C1 segment of cervical spinal cord (tissue), 14 donors: ENCODE measurements at regions not wholly inside any gene's neighbourhood (a gene's known extent, or its start where the extent isn't known, plus 50 kb on each side); places are given as distances from the start of the nearest gene placed in this dataset.
"Not testable (repeated sequence)": the region's sequence is repeated elsewhere in the genome, so short reads cannot be mapped to it uniquely, and the experiment has no call there.

Experiments used
- DNase-seq, 14 donors: peaks; one replicate each; lab custom pipeline; 2025; lab: John Stamatoyannopoulos, UW

- no peak for DNase-seq
These were observed 1042.3 kb downstream of the DIPK2A start for GRCh38 chr3:145013931-145014330.

- no peak for DNase-seq
These were observed 1043.6 kb downstream of the DIPK2A start for GRCh38 chr3:145015253-145015652.

GRCh38 chr3:145017959-145018358 is 1046.3 kb downstream of the DIPK2A start:
- no peak for DNase-seq

- no peak for DNase-seq
These were observed 1050.8 kb downstream of the DIPK2A start for GRCh38 chr3:145022447-145022846.

- DNase-seq = no peak
These were observed 1053.1 kb downstream of the DIPK2A start for GRCh38 chr3:145024700-145025099.

GRCh38 chr3:145027186-145027585 is 1055.6 kb downstream of the DIPK2A start:
- DNase-seq = not testable (repeated sequence)

GRCh38 chr3:145032791-145033190 is 1061.2 kb downstream of the DIPK2A start:
- no peak for DNase-seq

- DNase-seq = no peak
These were observed 1064.1 kb downstream of the DIPK2A start for GRCh38 chr3:145035682-145036081.

GRCh38 chr3:145054055-145054454 is 1082.4 kb downstream of the DIPK2A start:
- not testable (repeated sequence) for DNase-seq

GRCh38 chr3:145055375-145056076 is 1083.9 kb downstream of the DIPK2A start:
- no peak for DNase-seq

GRCh38 chr3:145058483-145058882 is 1086.9 kb downstream of the DIPK2A start:
- no peak for DNase-seq

- DNase-seq = no peak
These were observed 1092.0 kb downstream of the DIPK2A start for GRCh38 chr3:145063616-145064015.

GRCh38 chr3:145070795-145071194 is 1090.2 kb downstream of the PLOD2 start:
- no peak for DNase-seq

- DNase-seq = no peak
These were observed 1081.5 kb downstream of the PLOD2 start for GRCh38 chr3:145079436-145079835.

GRCh38 chr3:145087038-145087437 is 1073.9 kb downstream of the PLOD2 start:
- DNase-seq = no peak

- DNase-seq = no peak
These were observed 1072.1 kb downstream of the PLOD2 start for GRCh38 chr3:145088917-145089316.

- DNase-seq = no peak
These were observed 1071.6 kb downstream of the PLOD2 start for GRCh38 chr3:145089337-145089736.

GRCh38 chr3:145094355-145094941 is 1066.5 kb downstream of the PLOD2 start:
- no peak for DNase-seq

GRCh38 chr3:145111141-145111540 is 1049.8 kb downstream of the PLOD2 start:
- not testable (repeated sequence) for DNase-seq

GRCh38 chr3:145116769-145117168 is 1044.2 kb downstream of the PLOD2 start:
- no peak for DNase-seq

- no peak for DNase-seq
These were observed 1042.7 kb downstream of the PLOD2 start for GRCh38 chr3:145118303-145118702.

- DNase-seq = no peak
These were observed 1035.9 kb downstream of the PLOD2 start for GRCh38 chr3:145124900-145125678.

- DNase-seq = no peak
These were observed 1027.7 kb downstream of the PLOD2 start for GRCh38 chr3:145133281-145133680.
